ENCODE measurements at regions not wholly inside any gene's neighbourhood (a gene's known extent, or its start where the extent isn't known, plus 50 kb on each side); places are given as distances from the start of the nearest gene placed in this dataset.

DNA sequence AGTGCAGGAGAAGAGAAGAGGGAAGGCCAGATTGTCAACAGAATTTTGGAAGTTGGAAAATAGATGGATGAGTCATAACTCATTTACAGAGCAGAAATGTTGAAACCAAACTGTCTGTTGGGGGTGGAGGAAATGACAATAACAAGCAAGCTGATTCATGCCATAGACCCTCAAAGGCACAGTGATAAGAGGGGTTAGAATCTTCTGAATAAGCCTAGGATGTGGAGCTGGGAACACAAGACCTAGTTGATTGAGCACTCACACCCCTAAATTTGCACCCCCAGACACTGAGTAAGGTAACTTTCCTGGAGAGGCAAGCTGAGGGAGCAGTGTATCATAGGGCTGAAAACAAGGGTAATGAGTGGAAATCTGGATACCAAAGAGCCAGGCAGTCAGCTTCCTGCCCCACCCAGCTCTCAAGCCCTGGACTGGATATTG lies 141.4 kb downstream of the SCG2 start:
- DNase-seq (ENCODE audit: low read depth in 1 of 2, low spot score in 2 of 2) (no peak), FAIRE-seq (no peak)
- Histone ChIP-seq H3K4me3 (ENCODE audit: extremely low read depth in 1 of 4, insufficient read depth in 2 of 4, low read depth in 3 of 4, low read length in 4 of 4) (no peak overlapping the region), H3K9me3 (ENCODE audit: insufficient read depth in 2 of 2, low read depth in 1 of 2, low read length in 1 of 2) (no peaks in the 10 kb centered on the region), H4K8ac (ENCODE audit: extremely low read depth, insufficient read depth, low read length) (no peak overlapping the region), H3K79me1 (ENCODE audit: low read depth, low read length) (no peaks in the 10 kb centered on the region), H3K4me2 (ENCODE audit: insufficient read depth in 1 of 2, low read depth in 2 of 2, low read length in 2 of 2) (no peak overlapping the region), H2BK120ac (replicated peaks; ENCODE audit: low read depth, low read length) (no peak overlapping the region), H3K23me2 (ENCODE audit: low read depth, low read length) (no peaks in the 10 kb centered on the region), H2AFZ (ENCODE audit: low read length) (no peak overlapping the region), H3K36me3 (ENCODE audit: control insufficient read depth in 2 of 4, insufficient read depth in 4 of 4, low read length in 3 of 4) (no peaks in the 10 kb centered on the region), H3K18ac (ENCODE audit: extremely low read depth, low read length) (no peak overlapping the region), H3K23ac (ENCODE audit: insufficient read length) (no peak overlapping the region), H3K27me3 (replicated peaks in 1 of 4; ENCODE audit: control insufficient read depth in 3 of 4, extremely low read depth in 1 of 4, insufficient read depth in 3 of 4, low read length in 3 of 4) (no peaks in the 10 kb centered on the region), H2BK5ac (ENCODE audit: low read depth, low read length) (no peak overlapping the region), H3K4ac (replicated peaks; ENCODE audit: insufficient read length, low read depth, low read length) (no peak overlapping the region), H4K20me1 (replicated peaks in 1 of 2; ENCODE audit: control insufficient read depth in 1 of 2, insufficient read depth in 2 of 2, low read length in 2 of 2) (no peaks in the 10 kb centered on the region), H2BK20ac (ENCODE audit: low read length) (no peak overlapping the region), H3K4me1 (replicated peaks in 1 of 4; ENCODE audit: control insufficient read depth in 3 of 4, insufficient read depth in 4 of 4, low read length in 3 of 4) (no peaks in the 10 kb centered on the region), H2BK12ac (ENCODE audit: low read depth, low read length) (no peak overlapping the region), H2AK5ac (ENCODE audit: low read depth, low read length) (no peak overlapping the region), H3K56ac (replicated peaks; ENCODE audit: insufficient read length, low read depth, low read length) (no peak overlapping the region), H3K27ac (ENCODE audit: low read depth, low read length) (no peak overlapping the region), H3K14ac (ENCODE audit: insufficient read length) (no peak overlapping the region), H3K9ac (replicated peaks in 1 of 4; ENCODE audit: extremely low read depth in 1 of 4, low read depth in 3 of 4, low read length in 3 of 4) (no peak overlapping the region), H4K91ac (replicated peaks; ENCODE audit: insufficient read length, low read length) (no peak overlapping the region), H4K5ac (ENCODE audit: insufficient read length, low read depth, low read length) (no peak overlapping the region), H2BK15ac (ENCODE audit: low read length) (no peak overlapping the region), H3K79me2 (ENCODE audit: control insufficient read depth in 1 of 2, insufficient read depth in 2 of 2, low read length in 2 of 2) (no peaks in the 10 kb centered on the region)
- no peak for TF ChIP-seq RNF2 (IDR thresholded peaks at IDR 0.05; ENCODE audit: borderline replicate concordance, low read depth, low read length, missing control alignments, poor library complexity, severe bottlenecking)
- no peak for TF ChIP-seq CHD2 (IDR thresholded peaks at IDR 0.05; ENCODE audit: low read length)
- TF ChIP-seq SUZ12 (IDR thresholded peaks at IDR 0.05; ENCODE audit: low read length), result no peak
- no peak for TF ChIP-seq MAFK (IDR thresholded peaks at IDR 0.05; ENCODE audit: low read depth, low read length)
- TF ChIP-seq CEBPB (IDR thresholded peaks at IDR 0.05; ENCODE audit: low read depth, low read length), result no peak
- no peak for TF ChIP-seq HDAC2 (IDR thresholded peaks at IDR 0.05; ENCODE audit: borderline replicate concordance in 1 of 2, low read depth in 2 of 2, low read length in 2 of 2)
- TF ChIP-seq, protein P1, sequence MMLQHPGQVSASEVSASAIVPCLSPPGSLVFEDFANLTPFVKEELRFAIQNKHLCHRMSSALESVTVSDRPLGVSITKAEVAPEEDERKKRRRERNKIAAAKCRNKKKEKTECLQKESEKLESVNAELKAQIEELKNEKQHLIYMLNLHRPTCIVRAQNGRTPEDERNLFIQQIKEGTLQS (IDR thresholded peaks at IDR 0.05; ENCODE audit: insufficient read depth, low read depth, low read length), result no peak
- TF ChIP-seq EP300 (IDR thresholded peaks at IDR 0.05; ENCODE audit: borderline replicate concordance in 1 of 2, low read depth in 2 of 2, low read length in 2 of 2), result no peak
- no peak for TF ChIP-seq FOSL1 (IDR thresholded peaks at IDR 0.05; ENCODE audit: insufficient read depth, low read depth, low read length)
- no peak for TF ChIP-seq SRF (IDR thresholded peaks at IDR 0.05; ENCODE audit: low read depth, low read length)
- TF ChIP-seq, protein P2, sequence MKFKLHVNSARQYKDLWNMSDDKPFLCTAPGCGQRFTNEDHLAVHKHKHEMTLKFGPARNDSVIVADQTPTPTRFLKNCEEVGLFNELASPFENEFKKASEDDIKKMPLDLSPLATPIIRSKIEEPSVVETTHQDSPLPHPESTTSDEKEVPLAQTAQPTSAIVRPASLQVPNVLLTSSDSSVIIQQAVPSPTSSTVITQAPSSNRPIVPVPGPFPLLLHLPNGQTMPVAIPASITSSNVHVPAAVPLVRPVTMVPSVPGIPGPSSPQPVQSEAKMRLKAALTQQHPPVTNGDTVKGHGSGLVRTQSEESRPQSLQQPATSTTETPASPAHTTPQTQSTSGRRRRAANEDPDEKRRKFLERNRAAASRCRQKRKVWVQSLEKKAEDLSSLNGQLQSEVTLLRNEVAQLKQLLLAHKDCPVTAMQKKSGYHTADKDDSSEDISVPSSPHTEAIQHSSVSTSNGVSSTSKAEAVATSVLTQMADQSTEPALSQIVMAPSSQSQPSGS (IDR thresholded peaks at IDR 0.05; ENCODE audit: low read length), result no peak
- ChIA-PET CTCF (ENCODE audit: partially characterized antibody) (interaction anchor here (0.7 to 1.7 kb wide), 10 partner anchors 9 to 824 kb away, joined by 3 to 7 read pairs (median 3); partner anchors contain the start of gene SCG2), POLR2A (ENCODE audit: partially characterized antibody) (no interaction called here)

All from H1 (cell line).